DMS 273 (cell line): ENCODE measurements at regions not wholly inside any gene's neighbourhood (a gene's known extent, or its start where the extent isn't known, plus 50 kb on each side); places are given as distances from the start of the nearest gene placed in this dataset.
"Not testable (repeated sequence)": the region's sequence is repeated elsewhere in the genome, so short reads cannot be mapped to it uniquely, and the experiment has no call there.

Source experiments
- DNase-seq: peaks from one replicate; lab custom pipeline; 2025; ENCODE audit not compliant: unreplicated experiment; lab: John Stamatoyannopoulos, UW

DNA sequence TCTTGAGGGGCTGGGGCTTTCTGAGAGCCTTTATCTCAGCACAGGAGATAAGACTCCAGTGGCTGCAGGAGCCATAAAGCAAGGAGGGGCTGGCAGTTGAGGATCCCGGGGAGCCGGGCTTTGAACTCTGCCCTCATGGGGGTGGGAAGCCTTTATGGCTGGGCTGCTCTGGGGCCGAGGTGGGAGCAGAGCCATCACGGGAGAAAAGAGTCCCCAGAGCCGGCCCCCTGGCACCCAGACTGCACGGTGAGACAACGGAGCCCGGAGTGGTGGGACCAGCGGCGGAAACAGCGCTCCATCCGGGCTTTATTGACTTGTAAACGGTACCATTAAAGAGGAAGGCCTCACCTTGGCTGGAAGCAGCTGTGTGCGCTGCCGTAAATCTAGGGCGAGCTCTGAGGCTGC, 162.6 kb downstream of the MYCN start:
- DNase-seq = no peak

DNA sequence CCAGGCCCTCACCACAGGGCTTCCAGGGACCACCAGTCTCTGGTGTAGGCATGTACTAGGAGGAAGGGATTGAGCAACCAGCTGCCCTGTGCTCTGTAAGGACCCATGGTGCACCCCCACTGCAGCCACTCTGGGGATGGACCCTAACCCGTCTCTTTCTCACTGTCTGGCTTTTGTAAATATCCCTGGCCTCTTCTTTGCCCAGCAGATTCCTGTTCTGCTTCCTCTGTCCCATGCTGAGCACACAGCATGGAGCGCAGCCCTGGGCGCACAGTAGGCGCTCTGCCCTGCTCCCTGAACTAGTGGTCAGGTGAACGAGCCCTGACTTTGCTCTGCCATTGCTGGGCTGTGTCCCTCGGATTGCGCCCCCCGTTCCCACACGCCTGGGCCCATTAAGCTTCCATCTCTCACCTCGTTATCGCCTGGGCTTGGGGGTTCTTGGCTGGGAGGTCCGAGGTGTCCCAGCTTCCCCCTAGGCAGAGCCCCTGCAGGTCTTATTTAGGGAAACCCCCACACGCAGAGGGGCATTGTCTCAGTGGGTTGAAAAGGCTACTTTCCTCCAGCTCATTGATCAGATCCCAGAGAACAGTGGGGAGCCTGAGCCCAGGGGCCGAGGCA, 162.1 kb downstream of the MYCN start:
- no peak for DNase-seq

DNA sequence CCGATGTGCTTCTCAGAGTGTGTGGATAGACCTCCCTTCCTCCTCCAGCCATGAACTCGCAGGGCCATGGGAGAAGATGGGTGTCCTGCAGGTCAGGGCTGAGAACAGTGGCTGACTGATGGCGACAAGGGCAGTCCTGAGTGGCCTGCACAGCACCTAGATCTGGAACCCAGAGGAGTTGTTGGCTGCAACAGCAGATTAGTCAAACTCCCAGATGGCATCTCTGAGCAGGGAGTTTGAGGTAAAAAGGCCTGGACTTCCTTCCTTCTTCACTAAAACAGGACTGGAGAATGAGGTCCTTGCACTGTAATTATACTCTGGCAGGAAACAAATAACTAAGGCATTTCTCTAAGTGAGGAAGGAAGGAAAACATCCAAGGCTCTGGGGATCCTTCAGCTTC, 160.8 kb downstream of the MYCN start:
- DNase-seq = no peak

DNA sequence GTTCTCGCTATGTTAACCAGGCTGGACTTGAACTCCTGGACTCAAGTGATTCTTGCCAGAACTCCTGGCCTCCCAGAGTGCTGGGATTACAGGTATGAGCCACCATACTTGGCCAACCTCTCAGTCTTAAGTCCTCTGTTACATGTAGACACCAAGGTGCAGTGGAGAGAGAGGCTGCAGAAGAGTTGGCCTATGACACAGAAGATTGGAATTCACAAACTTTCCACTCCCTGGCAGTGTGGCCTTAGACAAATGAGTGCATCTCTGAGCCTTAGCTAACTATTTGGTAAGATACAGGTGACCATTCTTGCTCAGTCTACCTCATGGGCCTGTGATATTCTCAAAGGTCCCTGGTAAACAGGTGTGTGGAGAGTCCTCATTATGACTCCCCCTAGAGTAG, 159.7 kb downstream of the MYCN start:
- no peak for DNase-seq

DNA sequence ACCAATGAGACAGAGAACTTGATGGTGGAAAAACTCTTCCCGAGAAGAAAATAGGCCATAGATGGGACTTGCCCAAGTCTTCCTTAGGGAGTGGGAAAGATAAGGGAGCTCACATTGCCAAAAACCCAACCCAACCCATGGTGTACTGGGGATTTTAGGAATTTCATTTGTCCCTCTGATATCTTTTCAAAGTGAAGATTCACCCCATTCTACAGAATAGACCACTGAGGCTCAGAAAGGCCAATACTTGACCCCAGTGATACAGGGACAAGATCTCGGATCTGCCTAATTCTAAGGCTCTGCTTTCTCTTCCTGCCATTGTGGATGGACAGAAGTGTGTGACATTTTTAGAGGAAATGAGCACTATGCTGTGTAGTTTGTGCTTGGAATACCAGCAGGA, 159.0 kb downstream of the MYCN start:
- no peak for DNase-seq

DNA sequence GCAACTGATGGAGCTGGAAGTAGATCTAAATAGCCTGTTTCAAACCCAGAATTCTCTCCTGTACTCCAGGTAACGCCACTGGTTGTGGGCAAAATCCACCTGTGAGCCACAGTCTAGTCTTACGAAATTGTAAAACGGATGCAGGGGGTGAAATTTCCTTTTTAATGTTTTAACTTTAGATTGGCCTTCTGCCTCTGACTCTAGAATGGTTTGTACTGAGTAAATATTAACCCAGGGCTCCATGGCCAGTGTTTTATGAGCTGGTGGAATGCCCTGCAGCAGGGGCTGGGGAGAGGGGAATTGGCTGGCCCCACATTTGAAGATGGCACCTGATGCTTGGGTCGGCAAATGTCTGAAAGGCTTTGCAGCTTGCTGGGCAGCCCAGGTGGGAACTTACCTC, 156.6 kb downstream of the MYCN start:
- DNase-seq = no peak

DNA sequence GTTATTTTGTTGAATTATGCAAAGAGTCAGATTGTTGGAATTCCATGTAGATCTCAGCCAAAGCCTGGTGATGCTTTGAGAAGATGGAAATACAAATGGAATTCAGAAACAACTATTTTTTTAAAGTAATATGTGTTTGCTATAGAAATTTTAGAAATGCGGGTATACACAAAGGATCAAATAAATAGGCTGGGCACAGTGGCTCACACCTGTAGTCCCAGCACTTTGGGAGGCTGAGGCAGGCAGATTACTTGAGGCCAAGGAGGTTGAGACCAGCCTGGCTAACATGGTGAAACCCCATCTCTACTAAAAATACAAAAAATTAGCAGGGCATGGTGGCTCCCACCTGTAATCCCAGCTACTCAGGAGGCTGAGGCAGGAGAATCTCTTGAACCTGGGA, 155.1 kb downstream of the MYCN start:
- not testable (repeated sequence) for DNase-seq

GRCh38 chr2:16094811-16095210, 154.5 kb downstream of the MYCN start:
- no peak for DNase-seq

- DNase-seq = no peak
Measured at GRCh38 chr2:16093639-16094529, 153.5 kb downstream of the MYCN start.

DNA sequence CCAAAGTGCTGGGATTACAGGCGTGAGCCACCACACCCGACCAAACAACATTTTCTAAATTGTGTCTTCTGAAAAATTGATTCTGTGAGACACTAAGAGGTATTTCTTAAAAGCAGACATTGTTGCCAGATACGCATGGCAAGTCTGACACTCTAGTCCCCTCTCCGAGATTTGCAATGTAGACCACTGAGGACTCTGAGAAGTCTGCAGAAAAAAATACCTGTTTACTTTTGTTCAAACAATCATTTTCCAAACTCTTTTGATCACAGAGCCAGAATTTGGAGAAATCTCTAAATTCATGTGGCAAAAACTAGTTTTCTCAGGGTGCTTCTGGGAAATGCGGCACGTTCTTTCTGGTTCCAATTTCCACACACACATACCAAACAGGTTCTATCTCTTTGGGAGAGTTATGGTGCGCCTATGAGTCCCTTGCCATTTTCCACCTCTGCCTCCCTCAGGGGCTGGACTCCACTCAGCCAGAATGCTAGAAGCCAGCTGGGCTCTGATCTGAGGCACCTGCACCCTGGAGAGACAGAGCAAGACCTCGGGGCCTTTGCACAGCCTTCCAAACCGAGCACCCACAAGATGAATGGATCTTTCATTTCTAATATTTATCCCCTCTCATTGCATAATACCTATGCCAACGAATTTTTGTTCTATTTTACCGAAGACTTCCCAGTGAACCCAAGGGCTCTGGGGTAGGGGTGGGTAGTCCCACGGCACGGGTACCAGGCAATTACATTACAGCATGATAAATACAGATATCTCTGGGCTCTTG, 152.7 kb downstream of the MYCN start:
- DNase-seq = no peak

DNA sequence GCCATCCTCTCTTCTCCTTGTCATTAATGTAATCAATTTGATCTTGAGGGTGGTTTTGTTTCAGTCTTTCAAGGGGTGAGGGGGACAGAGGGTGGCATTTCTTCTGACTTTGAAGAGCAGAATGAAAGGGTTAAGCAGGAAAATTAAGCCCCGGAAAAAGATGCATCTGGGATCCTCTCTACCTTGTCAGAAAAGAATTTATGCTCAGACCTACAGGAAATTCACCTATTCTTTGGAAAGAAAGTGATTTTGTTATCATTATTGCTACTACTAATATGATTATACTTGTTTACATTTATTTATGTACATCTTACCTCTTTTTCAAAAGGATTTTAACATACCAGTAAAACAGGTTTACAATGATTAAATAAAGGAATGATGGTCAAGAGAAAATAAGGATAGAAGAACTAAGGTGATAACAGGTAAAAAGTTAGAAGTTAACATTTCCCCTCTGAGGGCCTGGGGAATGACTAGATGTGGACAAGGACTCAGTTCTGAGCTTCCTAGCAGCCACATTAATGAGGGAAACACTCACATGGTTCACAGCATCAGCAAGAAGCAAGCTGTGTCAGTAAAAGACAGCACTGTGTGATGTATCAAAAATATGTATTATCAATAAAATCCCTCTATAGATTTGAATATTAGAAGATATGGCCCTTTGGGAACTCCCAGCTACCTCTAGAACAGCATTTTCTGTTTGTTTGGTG, 151.4 kb downstream of the MYCN start:
- DNase-seq = no peak

GRCh38 chr2:16090650-16091575, 150.6 kb downstream of the MYCN start:
- no peak for DNase-seq

- DNase-seq = not testable (repeated sequence)
Measured at GRCh38 chr2:16089491-16089890, 149.1 kb downstream of the MYCN start.

- DNase-seq = no peak
Measured at GRCh38 chr2:16088802-16089112, 148.4 kb downstream of the MYCN start.

GRCh38 chr2:16088035-16088801, 147.9 kb downstream of the MYCN start:
- DNase-seq = no peak

- not testable (repeated sequence) for DNase-seq
Measured at GRCh38 chr2:16086136-16086535, 145.8 kb downstream of the MYCN start.

DNA sequence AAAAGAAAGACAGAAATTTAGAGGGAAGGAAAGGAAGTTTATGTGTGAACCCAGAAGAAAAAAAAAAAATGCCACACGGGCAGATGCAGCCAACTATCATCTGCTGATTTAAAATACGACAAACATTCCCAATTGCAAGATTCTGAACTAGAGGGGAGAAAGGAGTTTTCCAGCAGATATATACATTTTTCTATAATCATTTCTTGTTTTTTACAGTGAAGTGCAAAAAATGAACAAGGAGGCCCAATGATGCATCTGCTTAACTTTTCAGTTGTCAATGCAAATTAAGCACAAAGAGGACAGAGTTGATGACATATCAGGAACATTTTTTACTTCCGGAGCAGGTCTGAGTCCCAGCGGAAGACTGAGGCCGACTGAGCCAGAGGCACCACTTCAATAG, 144.7 kb downstream of the MYCN start:
- no peak for DNase-seq

DNA sequence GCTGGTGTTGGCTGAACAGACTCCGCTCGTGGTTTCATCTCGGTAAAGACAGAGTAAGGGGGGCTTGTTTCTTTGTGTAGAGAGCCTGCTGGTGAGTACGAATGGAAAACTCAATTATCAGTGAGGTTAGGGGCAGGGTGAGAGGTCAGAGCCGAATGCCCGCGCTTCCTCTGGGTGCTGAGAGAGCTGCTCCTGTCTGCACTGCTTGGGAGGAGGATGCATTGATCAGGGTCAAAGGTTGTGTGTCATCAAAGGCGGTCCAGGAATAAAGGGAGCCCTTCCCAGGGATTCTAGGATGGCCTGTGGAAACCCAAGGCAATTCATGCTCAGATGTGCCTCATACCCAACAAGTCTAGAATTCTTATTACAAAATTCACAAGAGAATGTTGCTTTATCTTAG, 143.9 kb downstream of the MYCN start:
- no peak for DNase-seq

- DNase-seq = no peak
Measured at GRCh38 chr2:16082276-16082675, 141.9 kb downstream of the MYCN start.
